Prostate gland (tissue), 2 donors: ENCODE measurements at regions not wholly inside any gene's neighbourhood (a gene's known extent, or its start where the extent isn't known, plus 50 kb on each side); places are given as distances from the start of the nearest gene placed in this dataset. TPM values are rescaled to one million over a fixed set of nuclear protein-coding genes. Genes with fewer than 3 reads are reported as not detected.

ENCODE experiments used
- DNase-seq: peaks from one replicate; pipeline ENCODE4 v3.0.0-alpha.2; 2019; ENCODE audit warnings: low spot score
- H3K27ac ChIP-seq, 2 donors: fragments of 200-600 bp; sonication (generic); 2 replicates each; pipeline ENCODE4 v1.5.1; 2017 to 2019
- H3K27me3 ChIP-seq: fragments of 200-600 bp; sonication (generic); replicated peaks from 2 replicates; pipeline ENCODE4 v1.5.1; 2019; ENCODE audit not compliant: insufficient read depth
- H3K36me3 ChIP-seq, 2 donors: fragments of 200-600 bp; sonication (generic); 1 replicate in 1 of 2; 2 replicates in 1 of 2; pipeline versions ENCODE4 v1.5.1 to v1.8.1; 2017 to 2019
- H3K4me1 ChIP-seq: fragments of 200-600 bp; sonication (generic); replicated peaks from 2 replicates; pipeline ENCODE4 v1.5.1; 2019
- H3K4me3 ChIP-seq, 2 donors: fragments of 200-600 bp; sonication (generic); 2 replicates each; pipeline ENCODE4 v1.5.1; 2017 to 2019
- H3K9me3 ChIP-seq: fragments of 200-600 bp; sonication (generic); 2 replicates; pipeline ENCODE4 v1.5.1; 2017
- POLR2A ChIP-seq: fragments of 450-650 bp; IDR thresholded peaks from one replicate; pipeline ENCODE4 v1.6.1; 2016; ENCODE audit warnings: antibody characterized with exemption, mild to moderate bottlenecking
- POLR2AphosphoS5 ChIP-seq: sonication (generic); formaldehyde crosslinking; IDR thresholded peaks from one replicate; pipeline ENCODE4 v1.6.1; 2017; ENCODE audit warnings: antibody characterized with exemption
- WGBS: methylation state at CpG from one replicate; pipeline ENCODE4 v1.1.5; 2018; 5-methylcytosine and 5-hydroxymethylcytosine counted together
- intact Hi-C: fragments of 100-400 bp; cut with DNase I; formaldehyde crosslinking; loops from one replicate; pipeline ENCODE4 v1.14.2; 2022
- microRNA counts, 2 donors: library from miRNA; unstranded; fragments of <30 nt; microRNA quantifications; one replicate each; lab custom pipeline; 2016 to 2017
- microRNA-seq: library from miRNA; unstranded; fragments of <30 nt; microRNA quantifications from one replicate; pipeline ENCODE4, GENCODE V29; 2016
- small RNA-seq, 2 donors: library from RNA; depleted of rRNA; stranded (forward); fragments of <200 nt; gene quantifications; one replicate each; pipeline ENCODE3, GENCODE V24; 2016
- TF ChIP-seq, protein P1 (sequence below), 4 experiments: fragments of 200-600 bp in 2 of 4; fragments of 450-650 bp in 2 of 4; sonication (generic) in 2 of 4; IDR thresholded peaks; 1 replicate in 3 of 4; 2 replicates in 1 of 4; pipeline ENCODE4 v1.5.1; 2016 to 2019; ENCODE audit warnings: antibody characterized with exemption in 4 of 4, mild to moderate bottlenecking in 2 of 4, moderate library complexity in 2 of 4

DNA sequence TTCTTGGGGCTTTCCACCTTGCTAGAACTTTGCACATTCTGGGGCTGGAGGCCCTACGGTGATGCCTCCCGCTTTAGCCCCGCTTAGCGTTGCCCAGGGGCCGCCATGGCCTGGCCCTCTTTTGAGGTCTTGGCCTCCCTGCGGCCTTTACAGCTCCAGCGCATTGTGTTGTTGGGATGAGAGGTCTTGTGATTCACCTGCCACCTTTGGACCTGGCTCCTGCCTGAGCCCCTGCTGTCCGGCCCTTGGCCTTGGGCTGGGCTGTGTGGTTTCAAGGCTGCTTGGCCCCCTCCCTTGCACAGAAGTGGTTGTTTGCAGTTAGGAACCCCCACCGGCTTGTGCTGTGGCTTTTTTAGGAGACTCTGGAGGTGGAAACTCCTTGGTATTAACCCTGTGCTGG, 61.0 kb upstream of the CDH4 start:
- Histone ChIP-seq H3K4me3 (no peak overlapping the region), H3K36me3 (no peaks in the 10 kb centered on the region), H3K27me3 (peaks cover 5% of the 10 kb centered on the region), H3K9me3 (no peaks in the 10 kb centered on the region), H3K4me1 (no peaks in the 10 kb centered on the region), H3K27ac (no peak overlapping the region)
- TF ChIP-seq POLR2A (no peak), POLR2AphosphoS5 (no peak)
- TF ChIP-seq, protein P1, sequence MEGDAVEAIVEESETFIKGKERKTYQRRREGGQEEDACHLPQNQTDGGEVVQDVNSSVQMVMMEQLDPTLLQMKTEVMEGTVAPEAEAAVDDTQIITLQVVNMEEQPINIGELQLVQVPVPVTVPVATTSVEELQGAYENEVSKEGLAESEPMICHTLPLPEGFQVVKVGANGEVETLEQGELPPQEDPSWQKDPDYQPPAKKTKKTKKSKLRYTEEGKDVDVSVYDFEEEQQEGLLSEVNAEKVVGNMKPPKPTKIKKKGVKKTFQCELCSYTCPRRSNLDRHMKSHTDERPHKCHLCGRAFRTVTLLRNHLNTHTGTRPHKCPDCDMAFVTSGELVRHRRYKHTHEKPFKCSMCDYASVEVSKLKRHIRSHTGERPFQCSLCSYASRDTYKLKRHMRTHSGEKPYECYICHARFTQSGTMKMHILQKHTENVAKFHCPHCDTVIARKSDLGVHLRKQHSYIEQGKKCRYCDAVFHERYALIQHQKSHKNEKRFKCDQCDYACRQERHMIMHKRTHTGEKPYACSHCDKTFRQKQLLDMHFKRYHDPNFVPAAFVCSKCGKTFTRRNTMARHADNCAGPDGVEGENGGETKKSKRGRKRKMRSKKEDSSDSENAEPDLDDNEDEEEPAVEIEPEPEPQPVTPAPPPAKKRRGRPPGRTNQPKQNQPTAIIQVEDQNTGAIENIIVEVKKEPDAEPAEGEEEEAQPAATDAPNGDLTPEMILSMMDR (IDR thresholded peaks at IDR 0.05), result no peak
- no peak for DNase-seq
- intact Hi-C loops, result no loop called here
- WGBS, result 90% methylated on average over 9 of the region's 9 CpGs

DNA sequence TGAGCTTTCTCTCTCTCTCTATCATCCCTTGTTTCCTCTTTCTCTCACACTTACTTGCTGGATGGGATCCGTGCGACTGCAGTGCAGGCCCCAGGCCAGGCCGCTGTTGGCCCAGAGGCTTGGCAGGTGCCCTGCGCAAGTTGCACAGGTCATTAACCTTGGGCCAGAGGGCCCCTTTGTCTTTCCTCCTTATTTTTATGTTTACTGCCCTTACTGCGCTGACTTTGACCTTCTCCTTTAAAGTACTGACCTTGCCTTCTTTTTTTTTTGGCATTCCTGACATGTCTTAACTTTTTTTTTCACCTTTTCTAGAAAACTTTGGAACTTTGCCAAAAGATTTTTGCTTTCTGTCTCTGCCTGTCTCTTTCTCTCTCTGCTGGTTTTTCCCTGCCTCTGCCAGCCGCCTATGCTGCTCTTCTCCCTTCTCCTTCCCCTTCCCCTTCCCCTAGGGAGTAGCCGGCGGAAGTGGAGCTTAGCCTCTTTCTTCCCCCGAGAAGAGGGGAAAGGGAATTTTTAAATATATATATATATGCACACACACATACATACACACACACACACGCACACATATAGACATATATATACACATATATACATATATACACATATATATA, 59.6 kb upstream of the CDH4 start:
- 61% methylated on average over 9 of the region's 10 CpGs for WGBS
- H3K9me3 ChIP-seq, result no peaks in the 10 kb centered on the region
- H3K36me3 ChIP-seq, result no peaks in the 10 kb centered on the region
- no peak for DNase-seq
- intact Hi-C loops, result no loop called here
- no peaks in the 10 kb centered on the region for H3K4me1 ChIP-seq
- H3K27ac ChIP-seq, result no peak overlapping the region
- TF ChIP-seq, protein P1 (IDR thresholded peaks at IDR 0.05), result no peak
- TF ChIP-seq POLR2A, result no peak
- TF ChIP-seq POLR2AphosphoS5, result no peak
- H3K27me3 ChIP-seq, result peaks cover 5% of the 10 kb centered on the region
- H3K4me3 ChIP-seq, result no peak overlapping the region

DNA sequence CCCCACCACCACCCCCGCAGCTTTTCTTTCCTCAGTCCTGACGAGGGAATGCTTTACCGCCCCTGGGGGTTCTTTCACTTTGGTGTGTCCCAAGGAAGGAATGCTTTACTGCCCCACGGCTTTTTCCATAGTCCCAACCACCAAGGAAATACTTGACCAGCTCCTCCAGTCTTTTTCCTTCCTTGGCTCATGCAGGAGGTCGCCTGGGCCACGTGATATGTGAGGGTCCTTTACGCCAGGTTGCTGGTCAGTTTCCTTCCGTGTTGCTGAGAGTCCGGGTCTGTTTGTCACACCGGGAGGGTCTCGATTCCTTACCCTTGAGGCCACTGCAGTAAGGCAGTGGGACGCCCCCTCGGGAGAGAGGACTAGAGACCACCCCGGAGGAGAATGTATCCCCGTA, 58.9 kb upstream of the CDH4 start:
- peaks cover 5% of the 10 kb centered on the region for H3K27me3 ChIP-seq
- TF ChIP-seq POLR2A (no peak), POLR2AphosphoS5 (no peak)
- TF ChIP-seq, protein P1 (IDR thresholded peaks at IDR 0.05), result no peak
- no peak for DNase-seq
- WGBS, result 74% methylated on average over 15 of the region's 15 CpGs
- H3K4me1 ChIP-seq, result no peaks in the 10 kb centered on the region
- no peaks in the 10 kb centered on the region for H3K9me3 ChIP-seq
- intact Hi-C loops, result no loop called here
- no peak overlapping the region for H3K4me3 ChIP-seq
- no peak overlapping the region for H3K27ac ChIP-seq
- H3K36me3 ChIP-seq, result no peaks in the 10 kb centered on the region

MicroRNAs in the stretch of these regions (microRNA counts, 767-probe panel; counts per million panel counts)
- microRNA hsa-miR-548ag (lab: Ali Mortazavi, UCI), result 431 to 1,408 counts per million in 2 donors
- microRNA hsa-miR-646 (lab: Ali Mortazavi, UCI), result 1,784 to 2,156 counts per million in 2 donors

Small RNAs in the stretch of these regions (microRNA-seq; reads per million reads assigned to microRNA genes)
- not detected for gene MIR4533
- not detected for gene MIR548AG2
- gene MIR646, result not detected

Small RNAs in the stretch of these regions (small RNA-seq; reads per million reads assigned to genes)
- gene MIR4533, result 0 reads per million in 2 donors
- gene MIR548AG2, result 0.09 to 0.30 reads per million in 2 donors
- gene MIR646, result 0 reads per million in 2 donors
